DOHH2 (cell line): ENCODE measurements at regions not wholly inside any gene's neighbourhood (a gene's known extent, or its start where the extent isn't known, plus 50 kb on each side); places are given as distances from the start of the nearest gene placed in this dataset.

Experiments used
- EZH2phosphoT487 ChIP-seq: fragments of 200-600 bp; sonication (generic); IDR thresholded peaks from 2 replicates; pipeline ENCODE4 v1.6.1; 2017; ENCODE audit warnings: borderline replicate concordance, mild to moderate bottlenecking, antibody characterized with exemption, low read length, moderate library complexity, mixed read lengths
- TF ChIP-seq, protein P1 (sequence below): fragments of 200-600 bp; sonication (generic); IDR thresholded peaks from one replicate; pipeline ENCODE4 v1.5.1; 2014; ENCODE audit warnings: antibody characterized with exemption, mild to moderate bottlenecking, low read depth, low read length; ENCODE audit not compliant: poor library complexity, severe bottlenecking

DNA sequence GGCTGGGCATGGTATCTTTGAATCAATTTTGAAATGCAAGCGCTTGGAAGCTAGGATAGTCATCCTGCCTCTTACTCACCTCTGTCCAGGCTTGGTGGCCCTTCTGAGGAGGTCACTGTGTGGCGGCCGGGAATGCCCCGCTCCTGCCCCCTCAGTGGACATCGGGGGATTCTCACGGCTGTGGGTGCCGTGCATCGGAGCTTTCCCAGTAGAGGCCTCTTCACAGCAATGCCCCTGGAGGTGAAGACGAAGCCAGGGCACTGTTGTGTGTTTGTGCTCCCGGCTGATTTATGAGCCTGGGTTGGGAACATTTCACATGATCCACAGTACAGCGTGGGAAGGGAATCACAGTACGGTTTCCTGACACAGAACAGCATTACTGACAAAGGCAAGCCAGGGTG is 147.5 kb downstream of the NXNL2 start:
- TF ChIP-seq, protein P1, sequence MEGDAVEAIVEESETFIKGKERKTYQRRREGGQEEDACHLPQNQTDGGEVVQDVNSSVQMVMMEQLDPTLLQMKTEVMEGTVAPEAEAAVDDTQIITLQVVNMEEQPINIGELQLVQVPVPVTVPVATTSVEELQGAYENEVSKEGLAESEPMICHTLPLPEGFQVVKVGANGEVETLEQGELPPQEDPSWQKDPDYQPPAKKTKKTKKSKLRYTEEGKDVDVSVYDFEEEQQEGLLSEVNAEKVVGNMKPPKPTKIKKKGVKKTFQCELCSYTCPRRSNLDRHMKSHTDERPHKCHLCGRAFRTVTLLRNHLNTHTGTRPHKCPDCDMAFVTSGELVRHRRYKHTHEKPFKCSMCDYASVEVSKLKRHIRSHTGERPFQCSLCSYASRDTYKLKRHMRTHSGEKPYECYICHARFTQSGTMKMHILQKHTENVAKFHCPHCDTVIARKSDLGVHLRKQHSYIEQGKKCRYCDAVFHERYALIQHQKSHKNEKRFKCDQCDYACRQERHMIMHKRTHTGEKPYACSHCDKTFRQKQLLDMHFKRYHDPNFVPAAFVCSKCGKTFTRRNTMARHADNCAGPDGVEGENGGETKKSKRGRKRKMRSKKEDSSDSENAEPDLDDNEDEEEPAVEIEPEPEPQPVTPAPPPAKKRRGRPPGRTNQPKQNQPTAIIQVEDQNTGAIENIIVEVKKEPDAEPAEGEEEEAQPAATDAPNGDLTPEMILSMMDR: no peak
- TF ChIP-seq EZH2phosphoT487: no peak
